NCI-H226 (cell line): ENCODE measurements at regions not wholly inside any gene's neighbourhood (a gene's known extent, or its start where the extent isn't known, plus 50 kb on each side); places are given as distances from the start of the nearest gene placed in this dataset.

Experiments
- DNase-seq: peaks from one replicate; pipeline ENCODE4 v3.0.0-alpha.2; 2015

- DNase-seq = no peak
These were observed 232.0 kb upstream of the GSE1 start for GRCh38 chr16:85380905-85381737.

- DNase-seq = no peak
These were observed 231.2 kb upstream of the GSE1 start for GRCh38 chr16:85381738-85382592.

GRCh38 chr16:85382717-85383118 is 230.4 kb upstream of the GSE1 start:
- no peak for DNase-seq

- DNase-seq = no peak
These were observed 229.0 kb upstream of the GSE1 start for GRCh38 chr16:85383836-85384832.

GRCh38 chr16:85384833-85385462 is 228.2 kb upstream of the GSE1 start:
- DNase-seq = no peak

- DNase-seq = no peak
These were observed 227.4 kb upstream of the GSE1 start for GRCh38 chr16:85385463-85386331.

- DNase-seq = no peak
These were observed 226.5 kb upstream of the GSE1 start for GRCh38 chr16:85386467-85387170.

- no peak for DNase-seq
These were observed 226.0 kb upstream of the GSE1 start for GRCh38 chr16:85387171-85387507.

GRCh38 chr16:85387731-85388295 is 225.3 kb upstream of the GSE1 start:
- no peak for DNase-seq

GRCh38 chr16:85389679-85390470 is 223.2 kb upstream of the GSE1 start:
- DNase-seq = no peak

- peak; percentile 99 for DNase-seq
These were observed 222.5 kb upstream of the GSE1 start for GRCh38 chr16:85390511-85391174.

- DNase-seq = no peak
These were observed 221.9 kb upstream of the GSE1 start for GRCh38 chr16:85391175-85391707.

- DNase-seq = no peak
These were observed 221.1 kb upstream of the GSE1 start for GRCh38 chr16:85391769-85392583.

GRCh38 chr16:85392756-85393673 is 220.1 kb upstream of the GSE1 start:
- no peak for DNase-seq

GRCh38 chr16:85393674-85394451 is 219.3 kb upstream of the GSE1 start:
- DNase-seq = no peak
